ENCODE measurements at regions not wholly inside any gene's neighbourhood (a gene's known extent, or its start where the extent isn't known, plus 50 kb on each side); places are given as distances from the start of the nearest gene placed in this dataset.
"Not testable (repeated sequence)": the region's sequence is repeated elsewhere in the genome, so short reads cannot be mapped to it uniquely, and the experiment has no call there.

- no peak for DNase-seq
Observed at GRCh38 chr4:104549736-104550135, 55.0 kb upstream of the CXXC4 start.

- no peak for DNase-seq
Observed at GRCh38 chr4:104559502-104559901, 64.8 kb upstream of the CXXC4 start.

GRCh38 chr4:104571341-104571740, 76.6 kb upstream of the CXXC4 start:
- no peak for DNase-seq

- DNase-seq = no peak
Observed at GRCh38 chr4:104574371-104574770, 79.7 kb upstream of the CXXC4 start.

- DNase-seq = no peak
Observed at GRCh38 chr4:104575278-104575677, 80.6 kb upstream of the CXXC4 start.

GRCh38 chr4:104577405-104577804, 82.7 kb upstream of the CXXC4 start:
- DNase-seq = no peak

- DNase-seq = not testable (repeated sequence)
Observed at GRCh38 chr4:104581476-104581875, 86.8 kb upstream of the CXXC4 start.

GRCh38 chr4:104582056-104582455, 87.4 kb upstream of the CXXC4 start:
- DNase-seq = not testable (repeated sequence)

- no peak for DNase-seq
Observed at GRCh38 chr4:104589264-104589868, 94.7 kb upstream of the CXXC4 start.

- no peak for DNase-seq
Observed at GRCh38 chr4:104591510-104591911, 96.8 kb upstream of the CXXC4 start.

GRCh38 chr4:104592183-104592582, 97.5 kb upstream of the CXXC4 start:
- no peak for DNase-seq

GRCh38 chr4:104593019-104593418, 98.3 kb upstream of the CXXC4 start:
- no peak for DNase-seq

GRCh38 chr4:104596189-104596588, 101.5 kb upstream of the CXXC4 start:
- no peak for DNase-seq

- DNase-seq = no peak
Observed at GRCh38 chr4:104615496-104615895, 120.8 kb upstream of the CXXC4 start.

GRCh38 chr4:104615926-104616325, 121.2 kb upstream of the CXXC4 start:
- DNase-seq = no peak

- DNase-seq = no peak
Observed at GRCh38 chr4:104616401-104616820, 121.7 kb upstream of the CXXC4 start.

GRCh38 chr4:104625706-104626105, 131.0 kb upstream of the CXXC4 start:
- DNase-seq = no peak

GRCh38 chr4:104629601-104630000, 134.9 kb upstream of the CXXC4 start:
- no peak for DNase-seq

GRCh38 chr4:104630272-104630671, 135.6 kb upstream of the CXXC4 start:
- DNase-seq = no peak

GRCh38 chr4:104631000-104631399, 136.3 kb upstream of the CXXC4 start:
- no peak for DNase-seq

- DNase-seq = no peak
Observed at GRCh38 chr4:104641418-104641817, 146.7 kb upstream of the CXXC4 start.

- DNase-seq = no peak
Observed at GRCh38 chr4:104642521-104642920, 147.8 kb upstream of the CXXC4 start.

- no peak for DNase-seq
Observed at GRCh38 chr4:104643805-104644204, 149.1 kb upstream of the CXXC4 start.

GRCh38 chr4:104649631-104650030, 154.9 kb upstream of the CXXC4 start:
- no peak for DNase-seq

GRCh38 chr4:104662269-104662668, 167.6 kb upstream of the CXXC4 start:
- not testable (repeated sequence) for DNase-seq

GRCh38 chr4:104677116-104677515, 182.4 kb upstream of the CXXC4 start:
- peak; percentile 4 for DNase-seq

All from hematopoietic multipotent progenitor cell treated with erythropoietin and hydrocortisone succinate and interleukin-3 and kit ligand, for 8 days (in vitro differentiated cells).